Right lobe of liver (tissue), 4 donors: ENCODE measurements at regions not wholly inside any gene's neighbourhood (a gene's known extent, or its start where the extent isn't known, plus 50 kb on each side); places are given as distances from the start of the nearest gene placed in this dataset.

Experiments
- CTCF ChIP-seq, 4 donors: fragments of 200-600 bp in 3 of 4; fragments of 450-650 bp in 1 of 4; IDR thresholded peaks; one replicate each; pipeline versions ENCODE4 v1.5.1 to v1.8.0; 2016 to 2022; ENCODE audit warnings: antibody characterized with exemption in 4 of 4, mild to moderate bottlenecking in 2 of 4
- POLR2A ChIP-seq: fragments of 450-650 bp; IDR thresholded peaks from one replicate; pipeline ENCODE4 v1.6.1; 2017; ENCODE audit warnings: antibody characterized with exemption, mild to moderate bottlenecking
- donor health status: DM: no; HTN: no; CAD: no.
- donor health status: DM: no; HTN: no; CAD: no.
- donor health status: DM: no; HTN: yes; CAD: no.

GRCh38 chr13:55617241-55617640 lies 1523.5 kb upstream of the PRR20A start:
- TF ChIP-seq POLR2A: no peak
- no peak for TF ChIP-seq CTCF (IDR thresholded peaks at IDR 0.05)
